HUDEP-2 (cell line): ENCODE measurements at regions not wholly inside any gene's neighbourhood (a gene's known extent, or its start where the extent isn't known, plus 50 kb on each side); places are given as distances from the start of the nearest gene placed in this dataset.
"Not testable (repeated sequence)": the region's sequence is repeated elsewhere in the genome, so short reads cannot be mapped to it uniquely, and the experiment has no call there.

ENCODE experiments used
- DNase-seq, 76 experiments: peaks; one replicate each; lab custom pipeline; 2025; ENCODE audit not compliant: unreplicated experiment in 76 of 76; lab: John Stamatoyannopoulos, UW

DNA sequence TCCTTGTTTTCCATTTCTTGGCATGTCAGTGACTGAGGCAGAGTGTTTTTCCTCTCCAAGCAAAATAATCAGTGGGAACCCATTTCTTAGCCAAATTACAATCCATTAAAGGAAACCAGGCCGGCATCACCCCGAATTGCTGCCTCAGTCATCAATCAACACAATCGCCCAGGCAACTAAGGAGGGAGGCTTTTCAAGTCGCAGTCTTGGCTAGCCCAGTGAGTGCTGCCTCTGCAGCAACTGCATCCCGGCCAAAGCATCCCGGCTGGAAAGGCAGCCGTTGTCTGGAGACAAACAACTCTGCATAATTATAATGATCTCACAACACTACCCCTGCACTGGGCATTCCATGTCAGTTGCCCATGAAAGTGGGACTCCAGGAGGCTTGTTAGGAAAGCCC is 213.5 kb upstream of the PRICKLE2 start:
- DNase-seq: no peak

GRCh38 chr3:64438066-64438465 is 212.8 kb upstream of the PRICKLE2 start:
- no peak for DNase-seq

DNA sequence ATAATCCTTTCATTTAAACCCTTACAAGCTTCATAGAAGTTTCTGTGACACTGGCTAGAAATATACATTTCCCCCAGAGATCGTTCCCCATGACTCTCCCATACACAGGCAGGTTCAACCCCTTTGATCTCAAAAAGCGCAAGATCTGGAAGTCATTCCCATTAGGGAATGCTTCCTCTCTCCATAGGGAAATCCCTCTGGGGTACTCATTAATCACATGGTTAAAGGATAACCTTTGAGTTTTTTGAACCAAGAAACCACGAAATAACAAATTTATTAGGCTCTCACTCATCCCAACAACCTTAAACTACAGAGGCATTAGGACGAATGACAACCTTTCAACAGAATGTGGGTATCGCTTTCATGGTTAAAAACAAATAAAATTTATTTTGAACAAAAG is 211.9 kb upstream of the PRICKLE2 start:
- no peak for DNase-seq

GRCh38 chr3:64435023-64435422 is 209.8 kb upstream of the PRICKLE2 start:
- DNase-seq: not testable (repeated sequence)

DNA sequence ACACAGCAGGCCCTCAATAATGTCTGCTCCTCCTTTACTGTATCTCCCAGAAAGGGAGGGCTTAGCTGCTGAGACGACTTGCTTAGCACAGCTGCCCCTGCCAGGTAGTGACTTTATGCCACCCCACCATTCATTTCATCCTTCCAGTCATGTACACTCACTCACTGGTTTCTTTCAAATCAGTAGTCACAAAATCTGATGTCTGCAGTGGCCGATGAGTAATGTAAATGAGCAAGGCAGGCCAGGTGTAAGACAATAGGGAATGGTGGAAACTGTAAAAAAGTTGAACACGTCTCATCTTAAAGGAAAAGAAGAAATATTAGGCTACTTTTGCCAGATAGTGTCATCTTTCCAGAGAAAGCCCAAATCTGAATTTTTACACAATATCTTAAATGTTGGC is 207.6 kb upstream of the PRICKLE2 start:
- no peak for DNase-seq

DNA sequence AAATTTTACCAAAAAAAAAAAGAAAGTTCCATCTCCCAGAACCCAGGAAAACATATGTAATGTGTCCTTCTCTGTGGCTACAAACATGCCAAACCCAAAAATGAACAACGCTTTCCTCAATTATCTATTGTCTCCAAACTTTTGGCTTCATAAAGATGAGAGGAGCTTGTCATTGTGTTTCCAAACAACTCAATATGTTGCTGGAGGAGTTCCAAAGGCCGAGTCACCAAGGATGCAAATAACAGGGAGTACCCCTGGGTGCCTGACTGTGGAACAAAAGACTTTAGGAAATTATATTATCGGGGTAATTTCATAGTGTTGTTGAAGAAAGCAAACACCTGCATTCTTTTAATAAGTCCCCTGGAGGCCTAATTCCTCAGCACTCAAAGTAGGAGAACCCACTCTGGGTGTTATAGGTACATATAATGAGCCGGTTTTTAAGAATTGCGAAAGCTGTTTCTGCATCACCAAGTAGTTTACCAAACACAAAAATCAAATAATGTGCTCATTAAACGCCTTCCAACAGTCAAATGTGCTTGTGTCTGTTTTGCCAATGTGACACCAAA is 206.3 kb upstream of the PRICKLE2 start:
- no peak for DNase-seq

- no peak for DNase-seq
Measured at GRCh38 chr3:64427671-64428070, 202.4 kb upstream of the PRICKLE2 start.

DNA sequence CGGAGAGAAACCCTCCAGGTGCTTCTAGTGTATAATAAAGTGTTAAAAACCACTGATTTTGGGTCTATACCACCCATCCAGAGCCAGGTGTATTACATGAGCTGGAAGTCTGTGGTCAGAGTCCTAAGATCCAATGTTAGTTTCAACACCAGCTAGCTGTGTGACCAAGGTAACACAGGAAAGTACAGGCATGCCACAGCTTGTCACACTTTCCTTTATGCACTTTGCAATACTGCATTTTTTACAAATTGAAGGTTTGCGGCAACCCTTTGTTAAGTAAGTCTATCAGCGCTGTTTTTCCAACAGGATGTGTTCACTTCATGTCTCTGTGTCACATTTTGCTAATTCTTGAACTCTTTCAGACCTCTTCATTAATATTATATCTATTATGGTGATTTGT is 201.3 kb upstream of the PRICKLE2 start:
- DNase-seq: no peak

GRCh38 chr3:64422932-64423331 is 197.7 kb upstream of the PRICKLE2 start:
- no peak for DNase-seq

GRCh38 chr3:64422192-64422591 is 196.9 kb upstream of the PRICKLE2 start:
- no peak for DNase-seq

DNA sequence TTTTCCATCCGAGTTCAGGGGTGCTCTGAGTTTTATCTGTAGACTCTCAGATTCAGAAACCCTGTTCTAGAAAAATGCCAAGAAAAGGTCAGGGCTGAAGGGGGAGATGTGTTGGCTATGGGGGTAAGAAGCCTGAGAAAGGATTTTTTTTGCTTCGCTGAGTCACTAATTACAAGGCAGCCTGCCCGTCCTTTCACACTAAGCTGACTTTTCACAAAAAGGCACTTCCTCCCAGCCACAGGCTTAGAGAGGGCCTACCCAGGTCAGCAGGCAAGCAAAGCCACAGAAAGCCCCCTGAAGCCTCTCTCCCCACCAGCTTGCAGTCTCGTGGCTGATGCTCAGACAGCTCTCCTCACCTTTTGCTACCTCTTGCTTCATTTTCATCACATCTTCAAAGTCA is 192.6 kb upstream of the PRICKLE2 start:
- no peak for DNase-seq

DNA sequence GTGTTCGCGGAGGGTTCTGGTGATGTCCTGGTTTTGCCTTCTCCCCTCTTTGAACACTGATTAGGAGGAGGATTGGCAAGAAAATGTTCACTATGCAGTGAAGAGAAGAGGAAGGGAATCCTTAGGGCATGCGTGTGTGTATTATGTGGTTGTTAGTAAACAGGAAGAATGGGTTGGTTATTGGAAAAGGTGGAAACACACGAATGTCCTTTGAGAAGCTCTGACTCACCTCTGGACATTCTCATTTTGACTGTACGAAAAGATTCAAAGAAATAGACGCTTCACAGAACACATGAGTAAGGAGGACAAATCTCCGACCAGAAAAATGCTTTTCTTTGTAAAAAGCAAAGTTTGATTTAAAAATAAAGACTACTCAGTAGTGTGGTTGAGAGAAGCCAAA is 188.8 kb upstream of the PRICKLE2 start:
- DNase-seq: no peak

DNA sequence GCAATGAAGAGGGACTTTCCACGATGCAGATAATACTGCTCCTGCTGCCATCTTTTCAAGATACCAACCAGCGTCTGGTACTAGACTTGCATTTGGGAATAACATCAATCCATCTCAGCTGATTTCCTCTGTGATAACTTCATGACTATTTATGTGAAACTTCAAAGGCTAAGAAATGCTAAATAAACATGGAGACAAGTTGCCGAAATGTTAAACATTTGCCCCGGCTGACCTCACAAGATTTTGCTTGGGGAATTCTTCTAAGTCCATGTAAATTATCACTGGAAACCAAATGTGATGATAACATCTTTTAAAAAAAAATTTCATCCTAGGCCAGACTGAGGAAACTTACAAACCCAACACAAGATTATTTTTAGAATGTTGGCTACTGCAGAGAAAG is 185.8 kb upstream of the PRICKLE2 start:
- DNase-seq: no peak

DNA sequence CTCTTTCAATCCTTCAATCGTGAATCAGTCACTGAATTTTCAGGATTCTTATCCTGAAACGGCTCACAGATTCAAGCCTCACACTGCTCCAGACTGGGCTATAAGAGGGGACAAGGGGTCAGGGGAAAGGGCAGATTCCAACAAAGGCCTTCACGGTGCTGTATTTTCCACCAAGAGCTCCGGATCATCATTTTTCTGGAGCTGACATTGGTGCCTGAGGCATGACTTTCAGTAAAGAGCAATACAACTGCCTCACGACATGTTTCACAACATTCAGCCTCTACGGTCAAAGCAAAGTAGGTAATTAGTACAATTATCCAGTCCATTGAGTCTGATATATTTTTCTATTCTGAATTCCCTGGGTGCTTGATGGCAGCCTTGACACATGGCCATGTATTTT is 185.0 kb upstream of the PRICKLE2 start:
- DNase-seq: no peak

- no peak for DNase-seq
Measured at GRCh38 chr3:64408770-64409169, 183.5 kb upstream of the PRICKLE2 start.

DNA sequence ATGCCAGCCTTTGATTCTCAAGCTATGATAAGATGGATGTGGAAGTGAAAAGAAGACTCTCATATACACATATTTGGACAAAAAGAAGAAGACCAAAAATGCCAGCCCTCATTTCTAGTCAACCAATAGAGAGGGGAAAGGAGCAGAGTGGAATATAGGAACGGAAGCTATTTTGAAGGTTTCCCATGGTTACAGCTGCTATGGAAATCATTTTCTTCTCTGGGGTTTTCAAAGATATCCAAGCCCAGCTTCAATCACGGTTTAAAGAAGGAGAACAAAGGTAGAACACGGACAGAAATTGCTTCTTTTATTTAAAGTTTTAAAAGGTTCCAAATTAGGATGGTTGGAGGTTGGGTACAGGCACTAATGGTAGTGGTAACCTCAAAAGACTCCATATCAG is 181.0 kb upstream of the PRICKLE2 start:
- no peak for DNase-seq

GRCh38 chr3:64405211-64405835 is 180.1 kb upstream of the PRICKLE2 start:
- DNase-seq: no peak

GRCh38 chr3:64400706-64401105 is 175.4 kb upstream of the PRICKLE2 start:
- DNase-seq: no peak

- peak in 14 of 76 experiments; percentile 1 to 38 (median 12) for DNase-seq
Measured at GRCh38 chr3:64399205-64399800, 174.0 kb upstream of the PRICKLE2 start.

DNA sequence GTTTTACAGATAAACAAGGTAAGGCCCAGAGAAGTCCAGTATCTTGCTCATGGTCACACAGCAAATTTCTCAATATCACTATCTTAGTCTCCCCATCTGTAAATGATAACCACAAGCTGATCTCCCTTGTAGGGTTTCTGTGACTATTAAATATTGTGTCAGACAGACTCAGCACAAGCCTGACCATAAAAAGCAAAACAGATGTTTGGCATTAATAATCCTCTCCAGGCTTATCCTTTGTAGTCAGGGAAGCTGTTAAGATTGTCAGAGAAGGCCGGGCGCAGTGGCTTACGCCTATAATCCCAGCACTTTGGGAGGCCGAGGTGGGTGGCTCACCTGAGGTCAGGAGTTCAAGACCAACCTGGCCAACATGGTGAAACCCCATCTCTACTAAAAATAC is 173.2 kb upstream of the PRICKLE2 start:
- DNase-seq: no peak

DNA sequence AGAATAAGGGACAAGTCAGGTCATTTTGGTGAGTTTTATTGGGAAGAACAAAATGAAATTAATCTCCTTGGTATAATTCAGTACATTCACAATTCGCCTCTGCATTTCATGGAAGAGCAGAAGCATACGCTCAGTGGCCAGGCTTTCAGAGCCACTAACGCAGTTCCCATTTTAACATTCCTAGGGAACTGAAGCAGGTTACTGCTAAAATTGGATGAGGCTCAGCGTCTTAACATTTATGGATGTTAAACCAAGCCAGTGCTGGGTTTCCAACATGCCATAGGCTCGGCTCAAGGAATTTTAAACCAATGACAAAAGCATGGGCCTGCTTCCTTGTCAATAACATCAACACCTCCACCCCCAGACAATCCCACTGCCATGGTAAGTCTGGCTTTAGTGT is 172.7 kb upstream of the PRICKLE2 start:
- no peak for DNase-seq

DNA sequence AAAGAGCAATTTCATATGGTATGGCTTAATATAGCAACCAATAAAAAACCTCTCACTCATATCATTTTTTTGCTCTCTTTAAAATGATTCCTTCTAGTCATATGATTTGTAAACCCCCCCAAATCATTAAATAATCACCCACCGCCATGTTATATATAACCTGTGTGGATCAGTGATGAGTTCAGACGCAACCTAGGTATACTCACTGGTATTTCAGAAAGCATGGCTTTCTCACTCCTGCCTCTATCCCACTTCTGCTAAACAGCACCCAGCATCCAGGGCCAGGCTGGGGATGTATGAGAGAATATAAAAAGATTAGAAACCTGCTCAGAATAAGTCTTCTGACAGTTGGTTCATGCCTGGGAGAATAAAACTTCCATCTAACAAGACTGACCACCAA is 172.3 kb upstream of the PRICKLE2 start:
- DNase-seq: no peak

DNA sequence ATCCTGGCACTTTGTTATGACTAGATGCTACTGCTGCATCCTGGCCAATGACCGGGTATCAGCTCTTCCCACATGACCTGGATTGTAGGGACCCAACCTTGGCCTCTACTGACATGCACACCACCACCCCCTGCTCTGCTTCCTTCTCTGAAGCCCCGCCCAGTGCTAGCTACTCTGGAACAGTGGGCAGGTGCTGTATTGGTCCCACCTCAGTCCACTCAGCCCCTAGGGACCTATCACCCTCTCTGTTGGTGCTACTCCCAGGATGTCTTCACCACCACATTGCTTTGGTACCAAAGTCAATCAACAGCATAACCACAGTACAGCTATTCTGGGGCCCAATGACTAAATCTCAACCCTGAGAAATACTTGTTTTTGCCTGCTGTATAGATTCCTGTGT is 170.2 kb upstream of the PRICKLE2 start:
- DNase-seq: no peak
